NOMO-1 treated with dmso at 0.1 percent for 144 hours (cell line): ENCODE measurements at regions not wholly inside any gene's neighbourhood (a gene's known extent, or its start where the extent isn't known, plus 50 kb on each side); places are given as distances from the start of the nearest gene placed in this dataset.
"Not testable (repeated sequence)": the region's sequence is repeated elsewhere in the genome, so short reads cannot be mapped to it uniquely, and the experiment has no call there.

Experiments
- DNase-seq: peaks from one replicate; lab custom pipeline; 2025; ENCODE audit not compliant: unreplicated experiment; lab: John Stamatoyannopoulos, UW

DNA sequence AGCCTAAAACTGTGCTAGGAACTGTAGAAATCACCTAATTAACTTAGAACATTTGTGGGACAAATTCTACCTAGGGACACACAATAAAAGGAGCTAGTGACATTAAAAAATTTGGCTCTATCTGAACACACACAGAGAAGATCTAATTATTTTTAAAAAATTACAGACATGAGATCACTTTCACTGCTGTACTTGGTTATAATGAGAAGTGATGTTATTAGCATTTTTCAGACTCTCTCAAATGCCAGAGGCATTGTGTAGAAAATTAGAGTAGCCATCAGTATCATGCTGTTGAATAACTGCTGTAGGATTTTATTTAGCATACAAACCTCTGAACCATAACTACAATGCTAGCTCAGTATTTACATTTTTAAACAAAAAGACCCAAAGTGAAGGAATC, 109.1 kb upstream of the ANK2 start:
- DNase-seq: no peak

DNA sequence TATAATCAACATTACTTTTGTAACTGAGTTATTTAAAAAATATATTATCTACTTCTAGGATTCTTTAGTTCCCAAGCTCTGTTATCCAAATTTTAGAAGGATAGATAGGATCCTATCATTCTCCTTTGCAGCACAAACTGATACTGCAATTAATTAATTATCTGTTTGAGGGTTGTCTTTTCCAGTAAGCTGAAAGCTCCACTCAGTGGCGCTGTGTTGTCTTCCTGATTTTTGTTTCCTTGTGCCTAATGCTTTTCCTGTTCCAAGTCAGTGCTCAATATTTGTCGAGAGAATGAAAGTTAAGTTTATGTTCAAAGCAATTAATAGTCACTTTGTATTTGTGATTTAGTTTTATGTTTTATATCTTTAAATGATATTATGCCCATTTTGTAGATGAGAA, 107.4 kb upstream of the ANK2 start:
- DNase-seq: no peak

DNA sequence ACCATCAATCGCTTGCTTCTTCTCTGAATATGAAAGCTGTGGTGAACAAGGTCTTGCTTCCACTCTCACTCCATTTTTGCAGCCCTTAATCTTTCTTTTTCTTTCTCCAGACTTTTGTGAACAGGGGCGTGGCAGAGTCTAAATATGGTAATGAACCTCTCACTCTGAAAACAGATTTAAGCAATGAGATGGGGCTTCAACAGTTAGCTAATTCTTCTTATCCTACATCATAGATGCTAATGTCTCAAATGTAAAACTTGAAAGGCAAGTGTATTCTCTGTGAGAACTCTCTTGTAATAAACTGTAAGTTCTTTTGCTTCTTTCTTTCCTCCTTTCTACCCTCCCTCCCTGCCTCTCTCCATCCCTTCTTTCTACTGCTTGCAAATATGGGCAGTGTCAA, 106.5 kb upstream of the ANK2 start:
- no peak for DNase-seq

DNA sequence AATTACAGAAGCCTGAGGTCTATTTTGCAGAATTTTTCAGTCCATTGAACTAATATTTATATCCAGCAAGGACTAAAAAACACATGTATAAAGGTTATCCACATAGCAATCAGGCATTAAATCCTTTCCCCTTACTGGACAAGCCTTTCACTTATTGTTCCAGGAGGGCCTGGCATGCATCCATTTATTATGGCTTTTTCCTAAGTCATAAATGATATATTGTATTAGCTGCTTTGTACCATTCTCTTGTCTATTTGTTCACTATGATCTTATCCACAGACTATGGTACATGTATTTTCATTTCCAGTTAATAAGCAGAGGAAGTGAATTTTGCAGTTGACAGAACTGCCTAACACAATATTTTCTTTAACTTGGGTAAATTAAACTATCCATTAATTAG, 105.4 kb upstream of the ANK2 start:
- DNase-seq: no peak

DNA sequence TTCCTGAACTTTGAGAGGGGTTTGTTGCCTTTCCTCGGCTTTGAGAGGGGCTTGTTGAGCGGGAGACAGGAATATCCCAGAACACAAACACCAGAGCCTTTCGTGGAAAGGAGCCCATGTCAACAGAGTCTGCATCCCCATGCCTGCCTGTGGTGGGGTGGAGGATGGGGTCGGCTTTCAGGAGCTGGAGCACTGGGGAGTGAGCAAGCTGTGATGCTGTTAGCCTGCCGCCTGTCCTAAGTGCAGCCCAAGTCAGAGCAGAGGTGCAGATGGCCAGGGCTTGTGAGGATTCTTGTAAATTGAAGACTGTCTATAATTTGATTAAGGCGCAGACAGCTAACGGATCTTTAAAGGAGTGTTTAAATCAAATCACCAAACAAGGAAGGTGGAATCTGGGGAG, 103.3 kb upstream of the ANK2 start:
- no peak for DNase-seq

DNA sequence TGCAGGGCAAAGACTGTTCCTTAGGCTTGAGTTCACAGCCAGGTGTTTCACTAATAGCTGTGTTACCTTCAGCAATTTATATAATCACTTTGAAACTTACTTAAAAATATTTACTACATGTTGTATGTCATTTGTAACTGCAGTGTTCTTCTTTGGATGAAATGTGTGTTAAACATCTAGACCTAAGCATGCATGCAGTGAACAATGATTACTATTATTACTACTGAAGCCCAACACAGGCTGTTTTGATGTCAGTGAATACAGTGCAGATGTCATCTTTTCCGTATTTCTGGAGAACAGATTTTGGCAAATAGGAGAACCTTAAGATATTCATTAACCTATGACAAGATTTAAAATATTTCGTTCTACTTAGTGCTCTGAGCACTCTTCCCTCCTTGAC, 101.8 kb upstream of the ANK2 start:
- DNase-seq: no peak

DNA sequence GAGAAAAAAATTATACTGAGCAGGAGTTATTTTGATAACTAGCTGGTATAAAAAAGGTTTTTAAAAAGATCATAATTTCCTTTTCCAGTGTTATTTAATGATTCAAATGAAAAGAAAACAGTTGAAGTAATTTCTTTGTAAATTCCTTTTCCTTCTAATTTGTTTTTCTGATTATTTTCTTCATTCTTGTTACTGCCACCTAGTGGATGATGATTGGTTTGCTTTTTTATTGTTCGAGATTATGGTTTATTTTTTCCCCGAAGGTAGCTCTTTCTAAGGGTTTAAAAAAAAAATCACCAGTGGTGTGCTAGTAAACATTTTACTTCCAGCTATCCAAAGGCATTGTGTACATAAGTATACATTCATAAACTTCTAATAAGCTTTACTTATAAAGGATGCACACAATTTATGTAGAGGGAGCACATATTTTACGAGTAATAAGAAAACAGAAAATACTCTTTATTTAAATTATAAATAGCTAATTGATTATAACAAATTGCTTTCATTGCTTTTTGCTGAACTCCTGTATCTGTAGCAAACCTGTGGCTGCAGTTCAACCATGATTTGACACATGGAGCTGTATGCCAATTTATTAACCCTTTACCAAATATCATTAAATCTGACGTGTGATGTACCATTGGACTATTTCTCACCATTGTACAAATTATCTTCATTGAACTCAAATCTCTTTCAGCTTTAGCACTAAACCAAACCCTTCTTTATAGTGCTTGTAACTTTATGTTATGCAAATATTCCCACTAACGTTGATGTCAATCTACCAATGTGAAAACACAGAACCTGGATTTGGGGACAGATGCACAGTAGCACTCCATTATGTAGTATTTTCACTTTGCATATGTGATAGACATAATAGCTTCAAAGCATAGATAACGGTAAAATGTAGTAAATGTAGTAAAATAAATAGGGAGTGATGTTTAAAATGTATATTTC, 97.8 kb upstream of the ANK2 start:
- DNase-seq: no peak

DNA sequence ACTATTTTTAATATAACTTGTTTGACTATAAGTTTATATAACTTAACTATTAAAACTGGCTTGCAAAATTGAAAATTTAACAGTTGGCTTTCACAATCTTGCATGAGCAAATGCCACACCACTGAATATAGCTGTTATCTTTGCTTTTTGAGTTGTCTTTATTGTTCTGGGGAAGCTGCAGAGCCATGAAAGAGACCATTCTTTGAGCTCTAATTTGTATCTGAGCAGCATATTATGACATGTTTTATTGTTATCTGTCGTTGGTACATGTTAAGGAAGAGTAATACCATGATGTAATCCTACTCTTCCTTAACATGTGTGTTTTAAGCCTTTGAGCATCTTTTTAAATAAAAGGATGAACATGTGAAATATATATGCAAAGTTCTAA, 97.1 kb upstream of the ANK2 start:
- no peak for DNase-seq

DNA sequence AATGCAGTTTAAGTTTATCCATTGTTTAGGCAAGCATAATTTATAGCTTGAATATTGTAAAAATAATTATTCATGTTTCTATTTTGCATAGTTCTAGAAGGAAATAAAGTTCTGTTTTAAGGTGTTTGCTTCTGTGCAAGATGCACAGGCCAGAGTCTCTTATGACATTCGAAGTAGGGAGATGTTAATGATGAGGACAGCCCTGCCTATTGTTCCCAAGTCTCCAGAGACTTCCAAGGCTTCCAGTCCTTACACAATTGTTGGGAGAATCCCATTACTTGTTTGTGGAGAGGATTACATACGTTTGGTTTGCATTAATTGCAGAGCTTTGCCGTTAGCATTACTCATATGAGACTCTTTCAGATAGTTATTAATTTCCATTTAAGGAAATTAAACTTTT, 96.2 kb upstream of the ANK2 start:
- DNase-seq: no peak

DNA sequence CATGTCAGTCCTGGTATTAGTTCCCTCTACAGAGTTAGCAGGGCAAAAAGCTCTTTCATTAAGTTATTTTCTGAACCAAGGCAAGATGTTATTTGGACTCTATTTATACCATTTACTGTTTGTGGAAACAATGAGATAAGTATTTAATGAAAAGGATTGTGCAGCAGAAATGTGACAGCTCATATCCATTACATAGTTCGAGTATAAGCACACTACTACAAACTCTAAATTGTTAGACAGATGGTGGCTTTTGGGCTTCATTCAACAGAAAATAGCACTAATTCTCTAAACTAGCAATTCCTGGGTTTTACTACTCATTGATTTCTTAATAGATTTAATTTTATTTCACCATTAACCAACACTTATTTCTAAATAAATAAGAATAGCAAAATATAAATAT, 95.2 kb upstream of the ANK2 start:
- no peak for DNase-seq

DNA sequence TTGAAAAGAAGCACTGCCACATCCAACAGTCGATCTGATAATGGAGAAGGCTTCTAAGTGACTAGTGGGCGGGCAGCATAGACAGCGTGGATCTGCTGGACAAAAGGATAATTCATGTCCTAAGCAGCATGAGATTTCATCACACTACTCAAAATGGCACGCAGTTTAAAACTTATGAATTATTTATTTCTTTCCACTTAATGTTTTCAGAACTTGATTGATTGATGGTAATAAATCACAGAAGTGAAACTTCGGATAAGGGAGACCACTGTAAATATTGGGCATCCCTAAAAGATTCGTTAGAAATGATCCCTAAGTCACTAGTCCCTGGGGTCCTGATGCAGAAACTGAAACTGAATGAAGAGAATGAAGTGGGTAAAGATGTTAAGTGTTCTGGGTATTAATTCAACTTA, 93.0 kb upstream of the ANK2 start:
- DNase-seq: no peak

DNA sequence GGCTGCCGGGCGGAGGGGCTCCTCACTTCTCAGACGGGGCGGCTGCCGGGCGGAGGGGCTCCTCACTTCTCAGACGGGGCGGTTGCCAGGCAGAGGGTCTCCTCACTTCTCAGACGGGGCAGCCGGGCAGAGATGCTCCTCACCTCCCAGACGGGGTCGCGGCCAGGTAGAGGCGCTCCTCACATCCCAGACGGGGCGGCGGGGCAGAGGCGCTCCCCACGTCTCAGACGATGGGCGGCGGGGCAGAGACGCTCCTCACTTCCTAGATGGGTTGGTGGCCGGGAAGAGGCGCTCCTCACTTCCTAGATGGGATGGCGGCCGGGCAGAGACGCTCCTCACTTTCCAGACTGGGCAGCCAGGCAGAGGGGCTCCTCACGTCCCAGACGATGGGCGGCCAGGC, 91.7 kb upstream of the ANK2 start:
- DNase-seq: not testable (repeated sequence)

DNA sequence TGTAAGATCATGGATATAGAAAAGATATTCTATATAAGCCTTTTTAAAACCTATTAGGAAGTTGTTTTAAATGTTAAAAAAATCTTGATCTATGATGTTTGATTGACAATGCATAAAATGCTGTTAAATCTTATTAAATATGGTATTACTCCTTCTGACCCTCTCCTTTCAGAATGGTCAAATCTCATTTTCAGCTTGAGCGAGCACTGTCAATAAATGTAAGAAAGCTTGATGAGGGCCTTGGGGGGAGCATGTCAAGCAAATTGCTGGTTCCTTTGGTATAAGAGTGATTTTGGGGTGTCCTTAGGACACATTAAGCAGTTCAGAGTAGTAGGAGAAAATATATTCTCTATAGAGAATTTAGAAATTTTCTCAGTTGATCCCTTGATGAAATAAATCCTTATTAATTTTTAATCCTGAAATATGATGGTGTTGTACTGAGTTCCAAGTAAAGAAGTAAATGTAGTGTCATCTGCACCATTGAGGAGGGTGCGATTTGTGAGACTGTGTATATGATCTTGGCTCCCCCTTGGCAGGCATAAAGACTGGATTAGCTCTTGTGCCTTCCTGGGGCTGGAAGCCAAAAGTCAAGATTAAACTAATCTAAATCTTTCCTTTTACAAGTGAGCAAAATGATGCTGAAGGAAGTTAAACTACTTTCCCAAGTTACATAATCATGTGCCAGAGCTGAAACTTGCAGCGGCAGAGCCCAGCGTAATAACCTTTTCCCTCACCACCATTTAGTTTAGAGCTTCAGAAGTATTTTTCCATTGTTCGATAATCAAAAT, 82.6 kb upstream of the ANK2 start:
- no peak for DNase-seq

DNA sequence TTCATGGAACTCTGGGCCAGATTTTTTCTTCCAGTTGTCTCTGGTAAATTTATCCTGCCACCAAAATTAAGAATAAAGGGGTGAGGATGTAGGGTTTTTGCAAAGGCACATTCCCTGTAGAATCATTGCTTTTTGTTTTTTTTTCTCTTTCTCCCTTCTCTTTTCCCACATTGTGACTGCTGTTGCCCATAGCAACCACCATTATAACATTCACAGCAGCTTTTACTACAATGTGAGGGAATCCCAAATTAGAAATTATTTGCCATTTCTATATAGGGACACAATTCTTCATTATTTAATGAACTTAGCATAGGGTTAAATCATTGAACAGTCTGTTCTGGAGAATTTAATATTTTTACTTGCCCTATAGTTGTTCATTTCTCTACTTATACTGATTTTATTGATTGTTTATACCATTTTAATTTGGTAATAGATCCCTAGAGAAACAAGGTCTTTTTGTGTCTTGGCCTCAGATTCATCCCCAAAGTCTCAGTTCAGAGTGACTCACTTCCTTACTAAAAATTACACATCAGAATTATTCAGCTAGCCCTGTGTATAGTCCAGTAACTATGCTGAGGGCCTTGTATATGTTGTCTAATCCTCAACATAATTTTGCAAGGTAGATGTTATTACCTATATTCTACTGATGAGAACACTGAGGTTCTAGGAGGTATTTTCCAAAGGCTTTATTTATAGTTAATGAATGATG, 80.8 kb upstream of the ANK2 start:
- DNase-seq: no peak

DNA sequence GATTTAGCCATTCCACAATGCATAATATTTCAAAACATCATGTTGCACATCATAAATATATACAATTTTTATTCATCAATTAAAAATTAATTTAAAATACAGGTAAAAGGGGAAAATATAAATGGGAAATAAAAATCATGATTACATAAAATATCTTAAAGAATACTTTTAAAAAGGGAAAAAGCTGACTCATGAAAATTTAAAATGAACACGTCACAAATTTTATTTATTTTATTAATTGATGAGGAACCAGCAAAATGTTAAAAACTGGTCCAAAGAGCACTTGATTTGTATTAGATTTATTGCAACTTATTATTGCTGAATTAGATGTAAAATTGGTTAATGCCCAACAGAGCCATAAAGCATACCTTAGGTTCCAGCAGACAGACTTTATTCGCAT, 78.5 kb upstream of the ANK2 start:
- no peak for DNase-seq

DNA sequence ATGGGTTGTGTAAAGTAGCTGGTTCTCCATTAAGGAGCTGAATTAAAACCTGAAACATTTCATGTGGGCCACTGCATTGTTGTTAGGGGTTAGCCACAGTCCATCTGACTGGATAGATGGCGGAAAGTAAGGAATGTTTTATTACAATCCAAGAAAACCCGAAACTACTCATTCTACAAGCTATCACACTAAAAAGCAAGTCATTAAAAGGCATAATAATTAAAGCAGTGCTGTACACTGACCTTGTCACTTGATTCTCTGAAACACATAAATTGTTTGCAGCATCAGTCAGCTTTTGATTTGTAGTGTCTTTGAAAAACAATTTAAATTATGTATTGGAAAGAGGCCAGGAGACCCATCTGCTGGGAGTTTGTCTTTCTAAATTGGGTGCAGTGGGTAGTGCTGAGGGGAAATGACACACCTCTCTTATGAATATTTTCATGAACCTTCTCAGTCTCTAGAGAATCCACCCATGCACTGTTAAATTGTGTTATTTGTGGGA, 75.7 kb upstream of the ANK2 start:
- no peak for DNase-seq

DNA sequence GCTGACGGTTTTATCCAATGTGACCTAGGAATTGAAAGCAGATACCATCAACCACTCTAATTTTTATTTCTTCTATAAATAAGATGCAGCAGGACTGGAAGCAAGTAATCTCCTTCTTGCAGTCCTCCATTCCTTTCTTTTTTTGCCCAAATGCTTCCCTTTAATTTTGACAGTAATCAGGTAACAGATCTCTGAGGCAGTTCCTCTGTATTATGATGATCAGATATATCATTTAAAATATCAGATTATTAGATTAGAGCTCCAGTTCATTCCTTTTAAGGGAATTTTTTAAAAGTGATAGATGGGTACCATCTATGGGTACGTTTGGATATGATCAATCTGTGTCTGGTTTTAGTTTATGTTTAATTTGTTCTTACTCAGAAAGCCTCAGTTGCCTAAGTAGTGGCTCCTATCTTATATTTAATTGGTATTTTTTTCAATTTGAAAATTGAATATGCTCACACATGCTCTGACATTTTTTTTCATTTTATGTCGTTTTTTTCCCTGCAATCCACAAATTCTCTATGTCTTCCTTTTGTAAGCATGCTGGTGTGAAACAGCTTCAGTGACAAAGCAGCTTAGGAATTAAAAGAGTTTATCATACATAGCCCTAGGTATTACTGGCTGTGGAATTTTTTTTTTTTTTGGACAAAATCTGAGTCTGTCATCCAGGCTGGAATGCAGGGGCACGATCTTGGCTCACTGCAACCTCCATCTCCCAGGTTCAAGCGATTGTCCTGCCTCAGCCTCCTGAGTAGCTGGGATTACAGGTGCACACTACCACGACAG, 73.7 kb upstream of the ANK2 start:
- DNase-seq: no peak

DNA sequence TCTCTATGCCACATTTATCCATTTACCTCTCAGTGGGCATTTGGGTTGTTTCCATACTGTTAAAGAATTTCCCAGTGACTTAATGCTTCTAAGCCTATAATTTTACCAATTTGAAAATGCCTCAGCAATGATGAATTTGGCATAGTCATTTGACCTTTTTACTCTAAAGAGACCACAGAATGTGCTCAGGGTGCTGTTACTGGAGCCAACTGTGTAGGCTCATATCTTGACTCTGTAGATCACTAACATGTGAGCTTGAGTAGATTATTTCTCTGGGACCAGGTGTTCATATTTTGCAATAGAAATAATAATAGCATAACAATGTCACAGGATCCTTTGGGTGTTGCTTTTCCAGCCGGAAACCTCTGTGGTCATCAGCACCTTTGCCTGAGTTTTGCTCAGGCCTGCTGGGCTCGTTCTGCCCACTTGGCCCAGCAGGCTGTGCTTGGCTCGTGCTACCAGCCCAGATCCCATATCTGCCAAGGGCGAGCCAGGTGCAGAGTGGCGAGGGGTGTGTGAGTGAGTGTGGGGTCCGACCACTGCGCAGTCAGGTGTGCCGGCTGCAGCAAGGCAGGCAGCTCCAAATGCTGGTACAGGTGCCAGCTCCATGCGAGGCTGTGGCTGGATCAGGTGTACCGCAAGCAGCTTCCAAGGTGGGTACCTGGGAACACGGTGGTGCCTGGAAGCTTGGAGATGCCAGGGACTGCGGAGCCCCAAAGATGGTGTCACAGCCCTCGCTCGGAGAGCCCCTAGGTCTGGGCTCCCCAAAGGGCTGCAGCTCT, 70.6 kb upstream of the ANK2 start:
- DNase-seq: no peak

DNA sequence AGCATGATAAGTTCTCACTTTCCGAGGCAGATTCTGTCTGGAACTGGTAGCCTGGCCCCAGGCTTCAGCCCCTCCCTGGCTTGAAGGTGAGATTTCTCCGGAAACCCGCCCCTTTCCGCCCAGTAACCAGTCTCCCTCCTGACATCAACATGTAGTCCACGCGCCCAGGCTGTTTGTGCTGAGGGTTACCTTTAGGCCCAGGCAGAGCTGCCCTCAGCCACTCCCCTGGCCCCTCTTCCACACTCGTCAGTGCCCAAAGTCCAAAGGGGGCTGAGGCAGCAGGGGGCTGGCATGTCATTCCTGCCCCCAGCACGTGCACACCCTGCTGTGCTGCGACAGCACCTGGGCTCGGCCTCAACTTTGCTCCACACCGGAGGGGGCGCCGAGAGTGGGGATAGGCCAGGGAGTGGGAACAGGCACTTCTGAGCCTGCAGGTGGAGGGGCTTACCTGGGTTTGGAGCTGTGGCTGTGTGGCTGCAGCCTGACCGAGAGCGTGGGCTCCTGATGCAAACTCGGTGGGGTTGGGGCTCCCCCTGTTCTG, 69.5 kb upstream of the ANK2 start:
- DNase-seq: no peak

DNA sequence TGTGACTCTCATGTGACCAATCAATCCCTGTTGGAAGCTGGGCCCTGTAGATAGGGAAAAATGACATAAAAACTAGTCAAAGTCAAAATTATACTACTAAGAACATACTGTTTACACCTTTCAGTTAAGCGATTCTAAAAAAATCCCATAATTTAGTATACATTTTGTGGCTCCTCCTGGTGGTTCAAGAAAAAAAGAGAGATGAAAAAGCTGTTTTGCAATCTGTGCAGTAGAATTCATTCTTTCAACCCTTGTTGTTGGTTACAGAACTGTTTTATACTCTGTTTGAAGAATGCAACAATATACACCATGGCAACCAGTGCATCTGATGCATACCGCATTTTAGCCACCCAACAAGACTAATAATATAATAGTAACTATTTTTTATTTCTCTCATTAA, 66.8 kb upstream of the ANK2 start:
- DNase-seq: no peak
